ENCODE measurements at regions not wholly inside any gene's neighbourhood (a gene's known extent, or its start where the extent isn't known, plus 50 kb on each side); places are given as distances from the start of the nearest gene placed in this dataset.

DNA sequence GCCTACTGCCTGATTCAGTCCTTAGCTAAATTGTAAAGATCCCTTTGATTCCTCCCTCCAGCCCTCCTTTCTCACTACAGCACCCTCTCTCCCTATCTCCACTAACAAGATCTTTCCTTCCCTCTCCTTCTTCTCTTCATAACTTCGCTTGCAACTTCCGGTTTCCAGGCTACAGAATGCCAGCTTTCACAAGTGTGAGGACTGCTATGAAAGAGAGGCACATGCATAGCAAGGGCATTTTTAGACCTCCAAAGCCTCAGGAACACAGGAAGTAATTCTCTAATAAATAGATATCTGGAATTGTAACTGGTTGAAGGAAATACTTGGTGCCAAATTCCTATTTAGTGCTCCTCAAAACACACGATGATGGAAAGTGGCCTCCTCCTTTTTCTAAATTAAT is 196.7 kb downstream of the HLX start:
- DNase-seq (ENCODE audit: low read depth) (no peak), FAIRE-seq (no peak)
- H4K20me1 ChIP-seq (ENCODE audit: insufficient read depth, low read length) = no peaks in the 10 kb centered on the region
- Mint-ChIP-seq H3K27ac (ENCODE audit: unreplicated experiment) (no peak overlapping the region), H3K27me3 (ENCODE audit: low read depth, unreplicated experiment) (peaks cover 2% of the 10 kb centered on the region), H3K4me3 (ENCODE audit: unreplicated experiment) (no peak overlapping the region), H3K36me3 (ENCODE audit: low read depth, unreplicated experiment) (no peaks in the 10 kb centered on the region), H3K9me3 (ENCODE audit: unreplicated experiment) (peaks cover 3% of the 10 kb centered on the region), H3K4me1 (ENCODE audit: low read depth, unreplicated experiment) (no peaks in the 10 kb centered on the region)
- H3K36me3 ChIP-seq (ENCODE audit: insufficient read depth, low read length) = no peaks in the 10 kb centered on the region
- no peaks in the 10 kb centered on the region for H3K79me2 ChIP-seq (ENCODE audit: insufficient read depth, low read length)
- no peaks in the 10 kb centered on the region for H3K27me3 ChIP-seq (ENCODE audit: insufficient read depth, low read length)
- no peaks in the 10 kb centered on the region for H3K9me3 ChIP-seq (ENCODE audit: insufficient read depth, low read depth, low read length)
- H2AFZ ChIP-seq (ENCODE audit: low read depth, low read length) = no peak overlapping the region
- no peak overlapping the region for H3K4me2 ChIP-seq (ENCODE audit: low read length)
- TF ChIP-seq, protein P1, sequence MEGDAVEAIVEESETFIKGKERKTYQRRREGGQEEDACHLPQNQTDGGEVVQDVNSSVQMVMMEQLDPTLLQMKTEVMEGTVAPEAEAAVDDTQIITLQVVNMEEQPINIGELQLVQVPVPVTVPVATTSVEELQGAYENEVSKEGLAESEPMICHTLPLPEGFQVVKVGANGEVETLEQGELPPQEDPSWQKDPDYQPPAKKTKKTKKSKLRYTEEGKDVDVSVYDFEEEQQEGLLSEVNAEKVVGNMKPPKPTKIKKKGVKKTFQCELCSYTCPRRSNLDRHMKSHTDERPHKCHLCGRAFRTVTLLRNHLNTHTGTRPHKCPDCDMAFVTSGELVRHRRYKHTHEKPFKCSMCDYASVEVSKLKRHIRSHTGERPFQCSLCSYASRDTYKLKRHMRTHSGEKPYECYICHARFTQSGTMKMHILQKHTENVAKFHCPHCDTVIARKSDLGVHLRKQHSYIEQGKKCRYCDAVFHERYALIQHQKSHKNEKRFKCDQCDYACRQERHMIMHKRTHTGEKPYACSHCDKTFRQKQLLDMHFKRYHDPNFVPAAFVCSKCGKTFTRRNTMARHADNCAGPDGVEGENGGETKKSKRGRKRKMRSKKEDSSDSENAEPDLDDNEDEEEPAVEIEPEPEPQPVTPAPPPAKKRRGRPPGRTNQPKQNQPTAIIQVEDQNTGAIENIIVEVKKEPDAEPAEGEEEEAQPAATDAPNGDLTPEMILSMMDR (IDR thresholded peaks at IDR 0.05; ENCODE audit: insufficient read depth, low read depth, low read length) = no peak
- no peak for TF ChIP-seq EZH2 (IDR thresholded peaks at IDR 0.05; ENCODE audit: insufficient read depth, low read length)
- no peaks in the 10 kb centered on the region for H3K4me1 ChIP-seq (ENCODE audit: insufficient read depth, low read length)
- no peak overlapping the region for H3K9ac ChIP-seq (ENCODE audit: low read length)
- H3K27ac ChIP-seq (ENCODE audit: low read depth, low read length) = no peak overlapping the region
- H3K4me3 ChIP-seq (ENCODE audit: insufficient read depth, low read depth, low read length) = no peak overlapping the region

DNA sequence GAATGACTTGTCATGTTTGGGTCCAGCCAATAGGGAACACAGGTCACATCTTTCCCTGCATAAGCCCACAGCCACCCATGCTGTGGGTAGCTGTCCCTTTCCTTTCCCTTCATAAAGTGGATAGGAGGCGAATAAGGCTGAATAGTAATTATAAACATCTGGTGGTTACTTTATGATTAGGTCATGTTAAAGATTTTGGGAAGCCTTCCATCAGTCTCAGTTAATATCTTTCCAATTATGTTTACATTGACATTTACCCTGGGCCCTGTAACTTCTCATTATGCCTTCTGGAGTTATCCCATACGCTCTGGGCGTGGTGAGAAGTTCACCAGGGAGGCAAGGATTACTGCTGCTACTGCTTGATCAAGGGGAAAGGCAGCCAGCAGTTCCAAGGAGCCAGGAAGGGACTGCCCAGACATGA is 197.2 kb downstream of the HLX start:
- Mint-ChIP-seq H3K36me3 (ENCODE audit: low read depth, unreplicated experiment) (no peaks in the 10 kb centered on the region), H3K27me3 (ENCODE audit: low read depth, unreplicated experiment) (no peaks in the 10 kb centered on the region), H3K9me3 (ENCODE audit: unreplicated experiment) (peaks cover 3% of the 10 kb centered on the region), H3K27ac (ENCODE audit: unreplicated experiment) (no peak overlapping the region), H3K4me3 (ENCODE audit: unreplicated experiment) (no peak overlapping the region), H3K4me1 (ENCODE audit: low read depth, unreplicated experiment) (no peaks in the 10 kb centered on the region)
- Histone ChIP-seq H3K27me3 (ENCODE audit: insufficient read depth, low read length) (no peaks in the 10 kb centered on the region), H3K79me2 (ENCODE audit: insufficient read depth, low read length) (no peaks in the 10 kb centered on the region), H3K9ac (ENCODE audit: low read length) (no peak overlapping the region), H2AFZ (ENCODE audit: low read depth, low read length) (no peak overlapping the region), H3K9me3 (ENCODE audit: insufficient read depth, low read depth, low read length) (no peaks in the 10 kb centered on the region), H3K27ac (ENCODE audit: low read depth, low read length) (no peak overlapping the region), H4K20me1 (ENCODE audit: insufficient read depth, low read length) (no peaks in the 10 kb centered on the region), H3K4me1 (ENCODE audit: insufficient read depth, low read length) (no peaks in the 10 kb centered on the region), H3K4me2 (ENCODE audit: low read length) (no peak overlapping the region), H3K4me3 (ENCODE audit: insufficient read depth, low read depth, low read length) (no peak overlapping the region), H3K36me3 (ENCODE audit: insufficient read depth, low read length) (no peaks in the 10 kb centered on the region)
- TF ChIP-seq, protein P1 (IDR thresholded peaks at IDR 0.05; ENCODE audit: insufficient read depth, low read depth, low read length) = no peak
- no peak for TF ChIP-seq EZH2 (IDR thresholded peaks at IDR 0.05; ENCODE audit: insufficient read depth, low read length)
- FAIRE-seq (no peak), DNase-seq (ENCODE audit: low read depth) (no peak)

DNA sequence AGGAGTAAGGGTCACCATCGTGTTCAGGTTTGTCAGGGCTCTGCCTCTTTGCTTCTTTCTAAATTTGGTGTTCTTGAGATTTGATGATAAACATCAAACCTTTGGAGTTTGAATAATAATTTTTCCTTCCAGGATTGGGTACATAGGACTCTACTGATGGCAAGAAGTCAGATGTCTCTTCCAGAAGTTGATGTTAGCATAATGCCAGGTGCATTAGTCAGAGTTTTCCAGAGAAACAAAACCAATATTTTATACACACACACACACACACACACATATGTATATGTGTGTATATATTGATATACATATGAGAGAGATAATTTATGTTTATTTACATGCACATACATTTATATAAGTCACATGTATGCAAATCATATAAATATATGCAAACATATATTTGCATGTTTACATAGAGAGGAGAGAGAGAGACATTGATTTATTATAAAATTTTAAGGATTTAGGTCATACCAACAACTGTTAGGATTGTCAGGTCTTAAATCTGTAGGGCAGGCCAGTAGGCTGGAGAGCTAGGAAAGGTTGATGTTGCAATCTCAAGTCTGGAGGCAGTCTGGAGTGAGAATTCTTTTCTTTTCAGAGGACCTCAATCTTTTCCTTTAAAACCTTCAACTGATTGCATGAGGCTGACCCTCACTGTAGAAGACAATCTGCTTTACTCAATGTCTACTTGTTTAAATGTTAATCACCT is 199.2 kb downstream of the HLX start:
- Mint-ChIP-seq H3K36me3 (ENCODE audit: low read depth, unreplicated experiment) (no peaks in the 10 kb centered on the region), H3K4me1 (ENCODE audit: low read depth, unreplicated experiment) (no peaks in the 10 kb centered on the region), H3K9me3 (ENCODE audit: unreplicated experiment) (peaks cover 3% of the 10 kb centered on the region), H3K27me3 (ENCODE audit: low read depth, unreplicated experiment) (peaks cover 2% of the 10 kb centered on the region), H3K4me3 (ENCODE audit: unreplicated experiment) (no peak overlapping the region), H3K27ac (ENCODE audit: unreplicated experiment) (no peak overlapping the region)
- FAIRE-seq (no peak), DNase-seq (ENCODE audit: low read depth) (peak; percentile 22)
- no peak overlapping the region for H3K4me3 ChIP-seq (ENCODE audit: insufficient read depth, low read depth, low read length)
- no peak for TF ChIP-seq EZH2 (IDR thresholded peaks at IDR 0.05; ENCODE audit: insufficient read depth, low read length)
- TF ChIP-seq, protein P1 (IDR thresholded peaks at IDR 0.05; ENCODE audit: insufficient read depth, low read depth, low read length) = no peak
- no peaks in the 10 kb centered on the region for H3K36me3 ChIP-seq (ENCODE audit: insufficient read depth, low read length)
- no peak overlapping the region for H3K9ac ChIP-seq (ENCODE audit: low read length)
- no peaks in the 10 kb centered on the region for H3K4me1 ChIP-seq (ENCODE audit: insufficient read depth, low read length)
- no peaks in the 10 kb centered on the region for H3K79me2 ChIP-seq (ENCODE audit: insufficient read depth, low read length)
- H3K4me2 ChIP-seq (ENCODE audit: low read length) = no peak overlapping the region
- H2AFZ ChIP-seq (ENCODE audit: low read depth, low read length) = no peak overlapping the region
- H3K27ac ChIP-seq (ENCODE audit: low read depth, low read length) = no peak overlapping the region
- no peaks in the 10 kb centered on the region for H3K27me3 ChIP-seq (ENCODE audit: insufficient read depth, low read length)
- H4K20me1 ChIP-seq (ENCODE audit: insufficient read depth, low read length) = no peaks in the 10 kb centered on the region
- H3K9me3 ChIP-seq (ENCODE audit: insufficient read depth, low read depth, low read length) = no peaks in the 10 kb centered on the region

Measured in astrocyte (in vitro differentiated cells and primary cell).